Aorta (tissue), 5 donors: ENCODE measurements at regions not wholly inside any gene's neighbourhood (a gene's known extent, or its start where the extent isn't known, plus 50 kb on each side); places are given as distances from the start of the nearest gene placed in this dataset.

ENCODE experiments used
- ATAC-seq: fragments of 200-7000 bp; cut with Tn5 transposase; one replicate; pipeline ENCODE4 v1.9.1; 2022; ENCODE audit warnings: moderate library complexity; ENCODE audit not compliant: low FRiP score
- DNase-seq, 2 donors: peaks; one replicate each; pipeline ENCODE4 v3.0.0-alpha.2; 2020
- H3K27ac ChIP-seq, 2 donors: one replicate each; pipeline ENCODE4 v1.5.1; 2013; ENCODE audit warnings: low read length in 2 of 2, mild to moderate bottlenecking in 2 of 2, moderate library complexity in 2 of 2, control low read depth in 1 of 2, inconsistent platforms in 1 of 2, low read depth in 1 of 2
- H3K27me3 ChIP-seq, 2 donors: one replicate each; pipeline ENCODE4 v1.6.1; 2013; ENCODE audit warnings: control low read depth in 1 of 2, low read length in 1 of 2, mild to moderate bottlenecking in 1 of 2, moderate library complexity in 1 of 2; ENCODE audit not compliant: insufficient read depth in 2 of 2, control insufficient read depth in 1 of 2
- H3K36me3 ChIP-seq, 2 donors: one replicate each; pipeline ENCODE4 v1.6.1; 2013; ENCODE audit warnings: control low read depth in 1 of 2, low read length in 1 of 2, mild to moderate bottlenecking in 1 of 2; ENCODE audit not compliant: insufficient read depth in 2 of 2, control insufficient read depth in 1 of 2
- H3K4me1 ChIP-seq, 2 donors: one replicate each; pipeline ENCODE4 v1.6.1; 2013; ENCODE audit warnings: low read length in 2 of 2, control low read depth in 1 of 2, mild to moderate bottlenecking in 1 of 2, moderate library complexity in 1 of 2; ENCODE audit not compliant: insufficient read depth in 2 of 2, control insufficient read depth in 1 of 2
- H3K4me3 ChIP-seq, 2 donors: one replicate each; pipeline ENCODE4 v1.5.1; 2013; ENCODE audit warnings: low read length in 2 of 2, control low read depth in 1 of 2, mild to moderate bottlenecking in 1 of 2
- H3K9me3 ChIP-seq: one replicate; pipeline ENCODE4 v1.6.1; 2013; ENCODE audit warnings: mild to moderate bottlenecking, low read length; ENCODE audit not compliant: control insufficient read depth
- WGBS, 2 donors: extraction: QIAGEN DNeasy Blood & Tissue Kit; methylation state at CpG; one replicate each; pipeline ENCODE4 v1.1.7; 2013; 5-methylcytosine and 5-hydroxymethylcytosine counted together
- intact Hi-C, 2 donors: fragments of 100-400 bp; cut with DNase I; formaldehyde crosslinking; loops; one replicate each; pipeline versions ENCODE4 v1.14.2 to v1.15.0; 2022
- donor health status: healthy with polysubstance abuse.
- donor health status: Bipolar disorder and iron deficiency.
- donor health status: DM: no; HTN: no; CAD: no.
- donor health status: DM: no; HTN: no; CAD: no.
- donor health status: DM: yes; HTN: yes; CAD: no.

GRCh38 chr4:23635468-23635867, 254.4 kb downstream of the PPARGC1A start:
- intact Hi-C loops: no loop called here
- H3K27me3 ChIP-seq: no peaks in the 10 kb centered on the region
- ATAC-seq (no peak), DNase-seq (no peak)
- H3K36me3 ChIP-seq: no peaks in the 10 kb centered on the region
- no peaks in the 10 kb centered on the region for H3K4me1 ChIP-seq
- no peaks in the 10 kb centered on the region for H3K9me3 ChIP-seq
- H3K4me3 ChIP-seq: no peak overlapping the region
- no peak overlapping the region for H3K27ac ChIP-seq
- WGBS, 2 donors: 88 to 90% methylated on average over 1 of the region's 1 CpG

GRCh38 chr4:23631255-23631950, 258.4 kb downstream of the PPARGC1A start:
- ATAC-seq (no peak), DNase-seq (no peak)
- WGBS, 2 donors: 56 to 63% methylated on average over 4 of the region's 4 CpGs
- Histone ChIP-seq H3K36me3 (no peaks in the 10 kb centered on the region), H3K9me3 (no peaks in the 10 kb centered on the region), H3K4me1 (no peaks in the 10 kb centered on the region), H3K27ac (no peak overlapping the region), H3K27me3 (no peaks in the 10 kb centered on the region), H3K4me3 (no peak overlapping the region)
- intact Hi-C loops: no loop called here

GRCh38 chr4:23630110-23630509, 259.7 kb downstream of the PPARGC1A start:
- DNase-seq: no peak
- intact Hi-C loops: no loop called here

GRCh38 chr4:23629421-23629820, 260.4 kb downstream of the PPARGC1A start:
- intact Hi-C loops: no loop called here
- WGBS, 2 donors: 33 to 49% methylated on average over 2 of the region's 2 CpGs
- Histone ChIP-seq H3K9me3 (no peaks in the 10 kb centered on the region), H3K4me3 (no peak overlapping the region), H3K4me1 (no peaks in the 10 kb centered on the region), H3K27ac (no peak overlapping the region), H3K27me3 (no peaks in the 10 kb centered on the region), H3K36me3 (no peaks in the 10 kb centered on the region)
- ATAC-seq: no peak
- DNase-seq: no peak

More at GRCh38 chr4:23630110-23630509, 259.7 kb downstream of the PPARGC1A start:
- H3K4me1 ChIP-seq: no peaks in the 10 kb centered on the region
- H3K36me3 ChIP-seq: no peaks in the 10 kb centered on the region
- H3K4me3 ChIP-seq: no peak overlapping the region
- H3K27me3 ChIP-seq: no peaks in the 10 kb centered on the region
- no peak overlapping the region for H3K27ac ChIP-seq
- no peaks in the 10 kb centered on the region for H3K9me3 ChIP-seq
- no peak for ATAC-seq

GRCh38 chr4:23614284-23614892, 275.5 kb downstream of the PPARGC1A start:
- H3K27me3 ChIP-seq: no peaks in the 10 kb centered on the region
- ATAC-seq (no peak), DNase-seq (no peak)
- 71 to 85% methylated on average over 4 to 5 of the region's 6 CpGs for WGBS, 2 donors
- intact Hi-C loops: no loop called here
- no peak overlapping the region for H3K4me3 ChIP-seq
- H3K4me1 ChIP-seq: no peaks in the 10 kb centered on the region
- H3K27ac ChIP-seq: no peak overlapping the region
- no peaks in the 10 kb centered on the region for H3K36me3 ChIP-seq
- H3K9me3 ChIP-seq: no peaks in the 10 kb centered on the region

GRCh38 chr4:23613782-23614181, 276.1 kb downstream of the PPARGC1A start:
- intact Hi-C loops: no loop called here
- H3K9me3 ChIP-seq: no peaks in the 10 kb centered on the region
- no peak overlapping the region for H3K27ac ChIP-seq
- H3K27me3 ChIP-seq: no peaks in the 10 kb centered on the region
- H3K4me3 ChIP-seq: no peak overlapping the region
- ATAC-seq (no peak), DNase-seq (no peak)
- no peaks in the 10 kb centered on the region for H3K4me1 ChIP-seq
- no peaks in the 10 kb centered on the region for H3K36me3 ChIP-seq

- ATAC-seq (no peak), DNase-seq (no peak)
- WGBS, 2 donors: 49 to 70% methylated on average over 2 of the region's 2 CpGs
- Histone ChIP-seq H3K27me3 (no peaks in the 10 kb centered on the region), H3K36me3 (no peaks in the 10 kb centered on the region), H3K4me3 (no peak overlapping the region), H3K9me3 (no peaks in the 10 kb centered on the region), H3K4me1 (no peaks in the 10 kb centered on the region), H3K27ac (no peak overlapping the region)
- intact Hi-C loops: no loop called here
Observed at GRCh38 chr4:23602720-23603119, 287.1 kb downstream of the PPARGC1A start.

GRCh38 chr4:23594125-23594524, 295.7 kb downstream of the PPARGC1A start:
- ATAC-seq (no peak), DNase-seq (no peak)
- Histone ChIP-seq H3K9me3 (peaks cover 4% of the 10 kb centered on the region), H3K36me3 (no peaks in the 10 kb centered on the region), H3K27me3 (no peaks in the 10 kb centered on the region), H3K4me3 (no peak overlapping the region), H3K27ac (no peak overlapping the region), H3K4me1 (no peaks in the 10 kb centered on the region)
- intact Hi-C loops: no loop called here
- 56 to 78% methylated on average over 3 of the region's 3 CpGs for WGBS, 2 donors

- Histone ChIP-seq H3K27me3 (no peaks in the 10 kb centered on the region), H3K9me3 (peaks cover 4% of the 10 kb centered on the region), H3K27ac (no peak overlapping the region), H3K36me3 (no peaks in the 10 kb centered on the region), H3K4me1 (no peaks in the 10 kb centered on the region), H3K4me3 (no peak overlapping the region)
- WGBS, 2 donors: 68% methylated on average over 2 of the region's 2 CpGs
- DNase-seq: no peak
- intact Hi-C loops: no loop called here
- ATAC-seq: no peak
Observed at GRCh38 chr4:23590431-23590830, 299.4 kb downstream of the PPARGC1A start.
